WERI-Rb-1 (cell line): ENCODE measurements at regions not wholly inside any gene's neighbourhood (a gene's known extent, or its start where the extent isn't known, plus 50 kb on each side); places are given as distances from the start of the nearest gene placed in this dataset.

Experiments
- DNase-seq: peaks from one replicate; pipeline ENCODE4 v3.0.0-alpha.2; 2020
- H3K27ac ChIP-seq: fragments of 250-450 bp; sonication (Bioruptor Pico); 2 replicates; pipeline ENCODE4 v1.5.1; 2020; ENCODE audit warnings: mild to moderate bottlenecking, moderate library complexity
- H3K27me3 ChIP-seq: fragments of 250-450 bp; sonication (Bioruptor Pico); 2 replicates; pipeline ENCODE4 v1.5.1; 2021; ENCODE audit warnings: mild to moderate bottlenecking, low read depth, moderate library complexity; ENCODE audit not compliant: insufficient read depth, severe bottlenecking
- H3K36me3 ChIP-seq: fragments of 250-450 bp; sonication (Bioruptor Pico); 2 replicates; pipeline ENCODE4 v1.5.1; 2020; ENCODE audit warnings: mild to moderate bottlenecking, moderate library complexity
- H3K4me3 ChIP-seq: 2 replicates; pipeline ENCODE4 v1.5.1; 2011; ENCODE audit warnings: low read depth, mild to moderate bottlenecking, control low read depth, low read length
- H3K9me3 ChIP-seq: fragments of 250-450 bp; sonication (Bioruptor Pico); 2 replicates; pipeline ENCODE4 v1.5.1; 2021; ENCODE audit warnings: mild to moderate bottlenecking, moderate library complexity; ENCODE audit not compliant: severe bottlenecking
- CTCF ChIP-seq: IDR thresholded peaks from 2 replicates; pipeline ENCODE4 v1.5.1; 2011; ENCODE audit warnings: low read depth, mild to moderate bottlenecking, control low read depth, inconsistent platforms, low read length

DNA sequence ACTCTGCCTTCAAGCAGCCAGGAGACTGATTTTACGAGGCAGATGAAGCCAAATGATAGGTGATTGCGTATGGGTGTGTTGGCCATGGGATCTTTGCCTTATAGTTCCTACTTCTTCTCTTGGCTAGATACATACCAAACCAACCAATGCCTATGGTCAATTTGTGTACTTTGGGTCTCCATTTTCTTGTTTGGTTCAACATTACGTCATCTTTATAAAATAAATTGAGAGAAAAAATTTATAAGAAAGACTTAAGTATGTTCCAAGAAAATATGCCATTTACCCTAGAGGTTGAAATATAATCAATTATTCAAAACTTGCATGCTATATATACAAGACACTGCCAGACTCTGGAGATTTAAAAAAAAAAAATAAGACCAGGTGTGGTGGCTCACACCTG is 150.9 kb downstream of the SP3 start:
- no peak overlapping the region for H3K27ac ChIP-seq
- DNase-seq = no peak
- H3K27me3 ChIP-seq = no peaks in the 10 kb centered on the region
- TF ChIP-seq CTCF = no peak
- no peaks in the 10 kb centered on the region for H3K9me3 ChIP-seq
- no peak overlapping the region for H3K4me3 ChIP-seq
- no peaks in the 10 kb centered on the region for H3K36me3 ChIP-seq

DNA sequence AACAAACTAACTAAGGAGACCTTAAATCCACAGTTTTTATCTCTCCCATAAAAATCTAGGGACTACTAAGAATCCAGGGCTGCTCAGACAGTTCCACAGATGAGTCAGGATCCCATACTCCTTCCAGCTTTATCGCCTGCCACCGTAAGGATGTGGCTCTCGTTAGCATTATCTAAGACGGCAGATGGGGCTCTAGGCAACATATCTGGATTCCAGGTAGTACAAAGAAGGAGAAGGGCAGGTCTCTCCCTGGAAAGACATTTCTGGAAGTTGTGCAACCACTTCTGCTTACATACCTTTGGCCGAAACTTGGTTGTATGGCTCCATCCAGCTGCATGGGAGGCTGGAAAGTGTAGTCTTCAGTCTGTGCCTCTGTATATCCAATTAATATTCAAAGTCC is 149.4 kb downstream of the SP3 start:
- DNase-seq = no peak
- Histone ChIP-seq H3K9me3 (no peaks in the 10 kb centered on the region), H3K27ac (no peak overlapping the region), H3K27me3 (no peaks in the 10 kb centered on the region), H3K4me3 (no peak overlapping the region), H3K36me3 (no peaks in the 10 kb centered on the region)
- TF ChIP-seq CTCF = no peak

GRCh38 chr2:173817582-173817981 is 147.6 kb downstream of the SP3 start:
- no peak for DNase-seq
- Histone ChIP-seq H3K27ac (no peak overlapping the region), H3K36me3 (no peaks in the 10 kb centered on the region), H3K9me3 (no peaks in the 10 kb centered on the region), H3K27me3 (no peaks in the 10 kb centered on the region), H3K4me3 (no peak overlapping the region)
- TF ChIP-seq CTCF = no peak

- no peak for TF ChIP-seq CTCF
- Histone ChIP-seq H3K9me3 (no peaks in the 10 kb centered on the region), H3K27ac (no peak overlapping the region), H3K36me3 (no peaks in the 10 kb centered on the region), H3K27me3 (no peaks in the 10 kb centered on the region), H3K4me3 (no peak overlapping the region)
- no peak for DNase-seq
Measured at GRCh38 chr2:173818285-173818684, 146.9 kb downstream of the SP3 start.

DNA sequence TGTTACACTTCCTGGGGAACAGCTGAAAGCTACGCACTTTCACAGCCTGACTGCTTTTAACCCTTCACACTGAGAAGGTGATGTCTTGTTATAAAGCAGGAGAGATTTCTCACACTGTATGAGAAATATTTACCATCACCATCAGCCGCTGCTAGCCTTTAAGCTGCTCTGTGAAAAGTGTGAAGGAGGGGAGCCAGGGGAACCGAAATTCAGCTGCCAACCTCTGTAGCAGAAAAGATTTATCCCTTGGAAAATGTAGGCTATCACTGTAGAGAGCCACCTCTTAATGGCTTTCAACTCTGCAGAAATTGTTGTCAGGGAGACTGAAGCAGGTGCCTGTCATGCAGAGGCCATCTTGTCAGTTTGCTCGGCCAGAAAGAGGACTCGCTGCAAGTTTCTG is 145.3 kb downstream of the SP3 start:
- Histone ChIP-seq H3K4me3 (no peak overlapping the region), H3K9me3 (no peaks in the 10 kb centered on the region), H3K27ac (no peak overlapping the region), H3K27me3 (no peaks in the 10 kb centered on the region), H3K36me3 (no peaks in the 10 kb centered on the region)
- no peak for TF ChIP-seq CTCF
- no peak for DNase-seq

DNA sequence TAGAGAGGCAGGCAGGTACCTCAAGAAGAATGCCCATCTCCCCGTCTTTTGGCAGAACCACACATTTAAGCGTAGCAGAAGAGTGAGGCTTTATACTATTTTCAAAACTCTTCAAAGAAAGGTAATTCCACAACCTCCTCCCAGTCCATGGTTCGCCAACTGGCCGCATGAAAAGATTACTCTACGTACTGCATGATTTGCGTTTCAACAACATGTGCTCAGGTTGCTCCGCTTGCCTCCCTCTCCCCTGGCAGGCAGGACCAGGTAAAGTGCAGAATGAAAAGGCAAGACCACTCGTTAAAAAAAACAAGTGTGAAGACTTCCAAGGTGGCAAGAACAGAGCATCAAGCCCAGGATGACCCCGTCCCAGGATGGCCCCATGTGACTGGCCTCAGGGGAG is 143.7 kb downstream of the SP3 start:
- no peak for DNase-seq
- TF ChIP-seq CTCF = no peak
- Histone ChIP-seq H3K36me3 (no peaks in the 10 kb centered on the region), H3K4me3 (no peak overlapping the region), H3K27me3 (no peaks in the 10 kb centered on the region), H3K9me3 (no peaks in the 10 kb centered on the region), H3K27ac (no peak overlapping the region)
